Islet of Langerhans (tissue), 1 donor: ENCODE measurements at regions not wholly inside any gene's neighbourhood (a gene's known extent, or its start where the extent isn't known, plus 50 kb on each side); places are given as distances from the start of the nearest gene placed in this dataset.

ENCODE experiments used
- FAIRE-seq: peaks from one replicate; lab custom pipeline; 2011; peaks lifted over from hg19 to GRCh38; lab: Jason Lieb, UNC

DNA sequence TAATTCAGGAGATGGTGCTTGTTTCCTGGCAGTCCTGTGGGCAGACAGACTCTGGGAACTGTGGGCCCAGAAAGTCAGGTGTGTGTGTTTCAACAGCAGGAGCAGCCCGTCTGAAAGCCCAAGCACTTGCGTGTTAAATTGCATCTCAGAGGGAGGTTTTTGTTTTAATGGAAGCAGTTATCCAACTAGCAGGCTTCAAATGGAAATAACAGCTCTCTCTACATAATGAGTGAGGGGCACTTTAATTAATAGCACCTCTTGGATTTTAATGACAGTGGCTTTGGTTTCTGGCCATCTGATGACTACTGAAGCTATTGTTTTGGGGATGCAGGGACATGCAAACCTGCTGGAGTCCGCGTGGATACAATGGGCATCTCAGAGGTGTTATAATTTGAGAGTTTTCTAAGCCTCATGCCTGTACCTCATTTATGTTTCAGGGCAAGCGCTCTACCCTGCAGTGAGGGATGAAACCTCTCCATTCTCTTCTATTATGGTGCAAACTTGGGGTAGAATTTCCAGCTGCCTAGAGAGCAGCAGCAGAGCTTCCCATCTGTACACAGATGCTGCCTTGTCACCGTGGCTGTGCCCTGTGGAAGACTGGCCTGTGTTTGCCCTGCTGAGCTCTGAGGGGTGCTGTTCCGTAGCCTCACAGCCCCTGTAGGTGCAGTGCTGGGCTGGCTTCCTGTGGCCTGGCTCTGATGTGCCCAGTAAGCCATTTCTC is 206.6 kb upstream of the GPR26 start:
- no peak for FAIRE-seq

DNA sequence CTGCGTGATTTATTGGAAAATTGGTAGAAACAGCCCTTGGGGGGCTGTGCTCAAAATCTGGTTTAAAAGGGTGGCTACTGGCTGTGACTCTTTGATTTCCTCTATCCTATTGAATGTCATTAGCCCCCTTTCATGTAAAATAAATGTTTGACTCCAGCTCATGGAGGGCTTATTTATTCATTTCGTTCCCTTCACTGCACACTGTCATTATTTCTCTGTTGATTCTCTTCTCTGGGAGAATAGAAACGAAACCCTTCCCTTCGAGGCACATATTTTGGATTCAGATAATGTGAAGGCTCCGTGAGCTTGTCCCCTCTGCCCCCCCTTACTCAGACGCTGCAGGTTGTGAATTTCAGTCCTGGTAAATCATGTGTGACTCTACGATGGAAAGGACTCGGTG is 203.9 kb upstream of the GPR26 start:
- no peak for FAIRE-seq

DNA sequence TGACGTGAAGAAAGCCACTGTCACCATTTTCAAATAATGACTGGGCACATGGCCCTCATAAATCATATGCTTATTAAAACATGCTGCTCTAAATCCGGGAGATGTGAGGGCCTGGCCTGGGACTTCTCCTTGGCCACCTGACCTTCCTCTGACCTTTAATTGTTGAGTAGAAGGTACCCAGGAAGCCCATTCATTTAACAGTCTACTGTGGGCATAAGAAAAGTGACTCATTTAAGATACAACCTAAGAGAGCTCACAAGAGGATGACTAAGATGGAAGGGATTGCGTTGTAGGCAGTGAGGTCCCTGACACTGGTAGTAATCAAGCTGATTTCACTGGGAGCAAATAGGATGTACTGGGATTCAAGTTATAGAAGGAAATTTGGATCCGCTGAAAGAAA is 203.4 kb upstream of the GPR26 start:
- no peak for FAIRE-seq

DNA sequence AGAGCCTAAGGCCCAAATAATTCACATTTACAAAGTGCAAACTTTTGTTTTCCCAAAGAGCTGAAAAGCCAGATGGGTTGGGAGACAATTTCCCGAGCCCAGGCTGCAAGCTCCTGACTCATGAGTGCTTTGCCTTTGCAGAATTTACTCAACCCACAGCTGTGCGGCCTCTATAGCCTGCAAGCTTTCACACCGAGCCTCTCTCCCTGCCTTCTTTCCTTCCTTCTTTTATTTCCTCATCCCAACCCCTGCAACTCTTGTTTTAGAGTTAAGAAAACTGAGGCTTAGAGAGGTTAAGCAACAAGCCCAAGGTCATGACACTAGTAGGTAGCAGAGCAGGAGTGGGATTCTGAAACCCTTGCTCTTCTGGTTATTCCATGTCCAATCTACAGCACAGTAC is 203.0 kb upstream of the GPR26 start:
- no peak for FAIRE-seq

DNA sequence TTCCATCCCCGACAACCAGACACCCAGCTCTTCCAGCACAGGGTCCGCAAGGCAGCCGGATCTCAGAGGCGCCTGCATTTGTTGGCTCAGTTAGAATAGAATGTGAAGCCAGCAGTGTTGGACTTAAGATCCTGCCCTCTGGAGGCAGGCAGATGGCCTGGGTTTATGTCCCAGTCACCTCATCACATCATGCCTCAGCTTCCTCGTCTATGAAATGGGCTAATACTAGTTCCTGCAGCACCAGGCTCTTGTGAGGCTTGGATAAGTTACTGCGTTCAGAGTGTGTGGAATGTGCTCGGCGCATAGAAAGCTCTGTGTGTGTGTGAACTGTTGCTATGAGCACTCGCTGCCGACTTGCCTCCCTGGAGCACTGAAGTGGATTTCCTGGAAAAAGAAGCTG is 202.5 kb upstream of the GPR26 start:
- no peak for FAIRE-seq

DNA sequence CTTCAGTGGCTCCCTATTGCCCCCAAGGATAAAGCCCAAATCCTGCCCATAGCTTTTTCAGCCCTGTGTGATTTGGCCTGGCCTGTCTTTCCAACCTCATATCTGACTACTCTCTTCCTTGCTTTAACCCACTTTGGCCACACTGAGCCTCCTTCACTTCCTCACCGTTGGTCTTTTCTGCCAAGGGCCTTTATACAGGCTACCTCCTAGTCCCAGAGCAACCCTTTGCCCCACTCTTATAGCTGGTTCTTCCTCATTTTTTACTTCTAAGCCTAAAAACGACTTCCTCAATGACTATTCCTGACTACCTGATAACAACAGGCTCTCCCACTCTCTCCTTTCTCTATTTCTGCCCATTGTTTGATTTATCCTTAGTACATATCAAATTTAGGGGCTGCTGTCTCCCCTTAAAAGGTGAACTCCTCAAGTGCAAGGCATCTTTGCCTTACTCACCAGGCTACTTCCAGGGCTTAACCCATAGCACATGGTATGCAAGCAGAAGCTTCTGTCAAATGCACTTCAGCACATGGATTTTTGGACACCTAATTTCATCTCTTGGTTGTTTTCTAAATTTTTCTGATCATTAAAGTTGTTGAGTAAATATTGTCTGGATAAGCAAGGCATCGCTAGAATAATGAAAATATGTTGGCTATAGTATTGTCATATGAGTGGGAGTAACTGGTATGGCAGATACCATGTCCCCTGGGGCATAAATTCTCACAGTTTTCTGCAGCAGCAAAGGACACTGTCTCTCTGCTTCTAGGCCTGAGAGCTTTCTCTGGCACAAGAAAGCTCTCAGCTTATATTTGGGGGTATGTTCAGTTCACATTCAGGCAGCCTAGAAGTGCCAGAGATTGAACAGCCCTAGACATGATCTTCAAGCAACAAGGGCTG is 201.5 kb upstream of the GPR26 start:
- no peak for FAIRE-seq

DNA sequence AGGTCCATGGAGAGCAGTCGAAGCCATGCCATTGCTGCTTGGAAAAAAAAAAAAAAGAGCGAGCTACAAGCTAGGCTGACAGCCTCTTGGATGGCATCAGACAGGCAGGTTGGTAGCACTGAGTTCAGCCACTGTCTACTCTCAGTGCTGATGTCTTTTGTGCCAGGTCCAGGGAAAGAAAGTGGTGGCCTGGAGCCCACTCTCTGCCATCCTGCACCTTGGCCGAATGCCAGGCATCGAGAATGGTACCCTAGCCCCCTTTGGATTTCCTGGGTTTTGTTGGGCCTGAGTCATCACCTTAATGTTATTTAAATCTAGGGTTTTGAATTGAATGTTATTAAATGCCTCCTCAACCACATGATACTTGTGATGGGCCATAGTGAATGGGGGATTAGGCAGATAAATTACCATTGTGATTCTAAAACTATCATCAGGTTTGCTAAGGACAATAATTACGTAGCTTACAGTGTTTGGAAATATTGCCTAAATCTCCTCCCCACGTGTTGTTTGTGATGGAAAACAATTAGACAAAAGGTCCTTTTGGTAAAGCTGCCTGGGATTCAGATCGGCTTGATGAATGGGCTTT is 195.7 kb upstream of the GPR26 start:
- no peak for FAIRE-seq

DNA sequence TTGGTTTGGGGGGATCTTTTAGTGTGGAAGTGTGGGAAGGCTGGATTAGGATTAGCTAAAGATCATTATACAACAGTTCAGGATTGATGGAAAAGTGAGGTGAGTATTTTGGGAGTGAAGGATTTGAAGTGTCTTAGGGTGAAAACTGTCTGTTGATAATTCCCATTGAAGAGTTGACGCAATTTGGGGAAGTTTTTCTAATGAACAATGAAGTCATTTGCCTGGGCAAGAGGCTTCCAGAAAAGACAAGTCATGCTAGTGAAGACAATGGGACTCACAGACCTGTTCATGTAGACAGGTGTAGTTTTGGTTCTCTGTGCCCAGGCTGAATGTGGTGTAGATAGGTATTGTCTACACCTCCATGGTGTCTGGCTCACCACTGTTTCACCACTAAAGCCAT is 194.3 kb upstream of the GPR26 start:
- FAIRE-seq, result no peak

DNA sequence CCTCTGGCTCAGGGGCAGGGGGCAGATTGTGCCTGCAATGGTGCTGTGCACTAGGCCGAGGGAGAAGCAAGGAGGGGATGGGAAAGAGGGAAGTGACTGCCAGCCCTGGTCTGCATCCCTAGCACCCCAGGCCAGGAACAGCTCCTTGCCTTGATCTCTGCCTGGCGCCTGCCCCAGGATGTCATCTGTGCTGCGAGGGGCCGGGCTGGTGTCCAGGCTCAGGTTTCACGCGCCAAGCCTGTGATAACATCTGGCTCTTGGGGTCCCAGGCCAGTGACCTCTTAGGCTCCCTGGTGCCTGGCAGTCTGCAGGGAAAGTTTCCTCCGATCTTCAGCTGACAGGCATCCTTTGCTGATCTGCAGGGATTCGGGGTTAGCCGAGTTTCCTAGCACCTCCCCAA is 193.5 kb upstream of the GPR26 start:
- no peak for FAIRE-seq

DNA sequence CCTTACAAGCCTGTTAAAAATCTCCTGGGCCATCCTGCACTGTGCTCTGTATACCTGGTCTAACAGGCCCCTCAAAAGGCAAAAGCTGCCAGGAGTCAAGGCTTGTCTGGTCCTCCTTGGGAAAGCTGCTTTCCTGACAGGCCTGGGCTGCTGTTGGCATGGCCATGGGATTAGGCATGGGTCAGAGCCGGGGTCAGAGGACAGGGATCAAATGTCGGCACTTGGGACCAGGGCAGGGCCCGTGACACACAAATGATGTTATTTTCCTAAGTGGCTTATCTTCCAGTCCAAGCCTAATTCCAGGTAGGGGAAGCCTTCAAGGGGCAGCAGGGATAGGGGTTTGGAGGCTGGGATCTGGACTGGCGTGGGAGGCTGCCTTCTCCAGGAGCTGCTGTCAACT is 191.5 kb upstream of the GPR26 start:
- FAIRE-seq, result no peak

DNA sequence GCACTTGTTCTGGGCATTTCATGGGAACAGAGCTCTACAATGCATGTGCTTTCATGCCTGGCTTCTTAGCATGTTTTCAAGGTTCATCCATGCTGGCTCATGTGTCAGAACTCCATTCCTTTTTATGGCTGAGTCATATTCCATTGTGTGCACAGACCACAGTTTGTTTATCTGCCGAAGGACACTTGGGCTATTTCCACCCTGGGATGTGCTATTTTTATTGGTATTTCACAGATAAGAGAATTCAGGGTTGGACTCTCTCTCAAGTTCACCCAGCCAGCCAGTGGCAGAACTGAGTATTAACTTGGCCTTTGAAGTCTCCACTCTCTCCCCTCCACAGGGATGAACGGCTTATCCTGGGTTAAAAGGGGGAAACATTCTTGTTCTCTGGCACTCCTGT is 190.7 kb upstream of the GPR26 start:
- no peak for FAIRE-seq

DNA sequence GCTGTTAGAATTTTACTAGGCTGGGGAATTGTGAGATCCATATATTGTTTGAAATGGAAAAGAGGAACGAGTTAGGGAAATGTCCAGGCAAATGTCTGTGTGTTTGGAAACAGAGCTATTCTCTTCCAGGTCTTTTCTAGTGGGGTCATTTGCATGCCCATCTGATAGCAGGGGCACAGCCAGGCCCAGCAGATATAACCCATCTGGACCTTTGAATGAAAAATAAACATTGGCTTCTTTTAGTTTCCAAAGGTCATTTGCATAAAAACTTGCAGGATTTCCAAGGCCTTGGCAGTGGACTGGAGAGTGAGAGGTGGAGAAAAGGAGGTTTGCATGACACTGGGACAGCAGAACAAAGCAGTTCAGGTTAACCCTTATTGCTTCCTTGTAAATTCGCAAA is 188.0 kb upstream of the GPR26 start:
- no peak for FAIRE-seq

DNA sequence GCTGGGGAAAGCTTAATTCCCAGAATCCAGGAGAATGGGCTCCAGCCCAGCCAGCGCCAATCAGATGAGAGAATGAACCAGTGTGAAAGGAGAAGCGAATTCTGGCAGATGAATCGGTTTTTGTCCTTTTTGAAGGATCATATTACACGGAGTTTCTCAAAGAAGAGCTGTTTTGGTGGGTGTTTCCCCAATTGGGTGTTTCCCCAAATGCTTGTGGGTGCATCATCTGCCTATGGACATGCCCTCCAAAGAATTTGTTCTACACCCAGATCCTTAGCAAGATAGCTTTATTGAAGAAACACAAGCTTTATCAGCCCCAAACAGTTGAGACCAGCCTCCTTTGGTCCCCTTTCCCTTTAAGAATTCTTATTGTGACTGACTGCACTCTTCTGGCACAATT is 186.5 kb upstream of the GPR26 start:
- no peak for FAIRE-seq

DNA sequence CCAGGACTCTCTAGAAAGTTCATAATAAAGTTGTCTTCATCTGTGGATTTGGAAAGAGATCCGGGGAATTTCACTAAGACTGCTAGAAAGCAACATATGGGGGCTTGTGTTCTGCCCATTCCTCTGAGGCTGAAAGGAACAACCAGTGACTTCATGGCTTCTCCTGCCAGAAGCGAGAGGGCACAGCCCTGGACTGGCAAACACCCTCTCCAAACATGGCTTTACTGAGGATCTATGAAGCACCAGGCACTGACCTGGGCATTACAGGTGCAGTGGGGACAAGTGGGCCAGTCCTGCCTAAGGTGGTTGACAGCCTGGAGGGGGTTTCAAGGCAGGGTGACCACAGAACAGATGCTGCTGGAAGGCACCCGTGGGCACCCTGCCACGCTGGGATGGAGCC is 185.8 kb upstream of the GPR26 start:
- no peak for FAIRE-seq

DNA sequence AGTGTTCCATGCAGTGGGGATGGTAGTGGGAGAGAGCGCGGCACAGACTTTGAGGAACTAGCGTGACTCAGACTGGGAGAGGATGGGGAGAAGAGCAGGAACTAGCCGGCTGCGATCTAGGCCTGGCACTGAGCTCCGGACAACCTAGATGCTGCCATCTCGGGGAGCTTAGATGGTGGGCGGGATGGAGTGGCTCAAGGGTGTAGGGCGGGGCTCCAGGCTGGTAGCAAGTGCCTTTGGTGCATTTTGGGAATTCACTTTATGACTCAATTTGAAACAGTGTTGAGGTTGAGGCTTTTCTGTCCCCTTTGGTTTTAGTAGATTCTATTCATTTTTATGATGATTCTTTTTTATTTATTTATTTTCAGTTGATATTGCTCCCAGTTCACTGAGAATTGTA is 185.3 kb upstream of the GPR26 start:
- no peak for FAIRE-seq

DNA sequence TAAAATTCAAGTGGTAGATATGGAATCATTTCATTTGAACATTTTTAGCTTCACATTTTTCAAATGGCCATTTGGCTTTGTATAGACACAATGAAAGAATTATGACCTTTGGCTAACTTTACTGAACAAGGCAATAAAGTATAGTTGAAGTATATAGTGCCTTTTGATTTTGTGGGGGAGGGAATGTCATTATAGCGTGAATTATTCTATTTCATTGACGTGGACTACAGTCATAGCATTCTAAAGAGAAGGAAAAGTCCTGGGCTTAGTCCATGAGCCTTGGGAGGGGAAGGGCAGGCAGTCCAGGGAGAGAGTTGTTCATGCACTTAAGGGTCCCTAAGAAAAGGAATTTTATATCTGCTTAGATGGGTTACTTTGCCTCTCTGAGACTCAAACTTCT is 181.4 kb upstream of the GPR26 start:
- no peak for FAIRE-seq

DNA sequence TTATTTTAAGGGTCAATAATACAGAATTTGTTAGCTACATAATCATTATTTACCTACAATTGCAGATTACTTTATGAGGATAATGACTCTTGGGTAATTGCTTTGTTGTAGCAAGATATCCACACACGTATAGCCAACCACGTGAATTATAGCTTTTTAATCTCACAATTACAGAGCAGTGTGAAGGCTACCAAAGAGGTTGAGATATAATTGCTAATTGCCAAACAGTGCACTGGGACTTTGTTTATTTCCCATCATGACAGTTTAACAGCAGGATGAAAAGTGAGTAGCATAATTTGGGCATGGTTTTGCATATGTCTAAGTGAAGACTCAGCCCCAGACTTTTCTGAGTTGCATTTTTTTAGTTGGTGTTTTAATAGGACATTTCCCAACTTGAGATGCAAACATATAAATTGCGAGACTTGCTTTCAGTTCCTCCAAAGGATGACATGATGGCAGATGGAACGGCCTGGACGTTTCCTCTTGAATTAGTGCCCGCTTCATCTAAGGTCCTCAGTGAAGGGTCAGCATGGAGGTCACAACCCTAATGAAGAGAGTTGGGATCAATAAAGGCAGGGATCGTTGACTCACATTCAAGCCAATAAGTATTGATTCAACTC is 180.7 kb upstream of the GPR26 start:
- FAIRE-seq, result no peak

DNA sequence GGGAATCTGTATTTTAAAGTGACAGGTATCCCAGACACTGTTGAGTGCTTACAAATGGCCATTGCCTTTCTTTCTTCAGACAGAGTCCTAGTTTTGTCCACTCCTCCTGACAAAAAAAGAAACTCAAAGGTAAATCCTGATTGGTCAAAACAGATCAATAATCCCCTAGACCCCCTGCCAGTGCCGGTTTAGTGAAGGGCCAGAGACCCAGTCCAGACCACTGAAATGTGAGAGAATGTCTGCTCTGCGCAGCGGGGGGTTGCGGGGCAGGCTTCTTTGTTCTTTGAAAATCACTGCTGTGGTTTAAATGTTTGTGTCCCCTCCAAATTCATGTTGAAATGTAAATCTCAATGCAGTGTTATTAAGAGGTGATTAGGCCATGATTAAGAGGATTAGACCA is 177.7 kb upstream of the GPR26 start:
- no peak for FAIRE-seq

DNA sequence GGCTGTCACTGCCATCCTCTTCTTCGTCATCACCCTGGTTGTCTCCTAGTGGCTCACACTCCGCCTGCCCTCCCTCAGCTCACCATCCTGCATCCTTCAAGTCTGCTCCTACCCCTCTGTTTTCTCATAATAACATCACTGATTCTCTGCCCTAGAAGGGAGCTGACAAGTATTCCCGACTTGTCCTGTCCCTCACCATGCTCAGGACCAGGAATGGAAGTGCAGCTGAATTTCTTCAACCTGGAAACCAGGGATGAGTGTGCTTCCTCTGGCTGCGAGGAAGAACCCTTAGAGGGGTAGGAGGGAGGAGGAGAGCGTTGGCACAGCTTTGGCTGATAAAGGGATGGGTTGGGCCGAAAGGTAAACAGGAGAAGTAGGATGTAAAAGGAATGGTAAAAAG is 174.8 kb upstream of the GPR26 start:
- no peak for FAIRE-seq

DNA sequence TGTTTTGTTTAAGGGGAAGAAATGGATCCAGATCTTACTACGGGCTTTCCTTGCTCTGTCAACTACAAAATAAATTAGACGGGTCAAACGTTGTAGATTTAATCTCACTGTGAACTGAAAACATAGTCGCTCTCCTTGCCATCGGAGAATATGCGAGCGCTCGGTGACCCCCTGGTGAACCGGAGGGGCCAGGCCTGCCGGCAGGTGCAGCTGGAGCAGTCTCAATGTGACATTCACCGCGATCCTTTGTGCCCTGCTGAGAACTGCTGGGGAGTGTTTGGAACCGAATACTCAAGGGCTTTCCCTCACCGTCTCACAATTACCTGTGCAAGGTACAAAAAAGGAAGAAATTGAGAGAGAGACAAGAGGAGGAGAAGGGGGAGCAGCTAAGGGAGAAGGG is 174.1 kb upstream of the GPR26 start:
- FAIRE-seq, result no peak

DNA sequence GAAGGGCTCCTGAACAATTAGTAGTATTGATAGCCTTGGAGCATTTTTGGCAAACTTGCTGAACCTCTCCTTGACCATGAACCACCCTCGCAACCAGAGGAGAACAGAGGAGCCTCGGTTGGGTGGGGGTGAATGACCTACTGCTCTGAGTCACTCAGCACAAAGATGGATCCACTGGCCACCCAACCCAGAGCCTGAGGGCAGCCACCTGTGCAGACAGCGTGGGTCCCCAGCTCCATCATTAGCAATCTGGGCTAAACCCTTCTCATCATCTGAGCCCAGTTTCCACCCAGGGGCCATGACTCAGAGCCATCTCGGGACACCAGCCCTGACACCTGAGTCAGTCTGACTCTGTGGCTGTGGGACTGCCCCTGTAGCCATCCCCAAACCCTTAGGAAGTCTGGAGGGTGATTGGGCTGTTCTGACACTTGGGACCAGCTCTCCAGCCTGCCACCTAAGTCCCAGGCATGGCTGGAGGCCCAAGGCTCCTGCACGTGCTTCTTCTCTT is 171.8 kb upstream of the GPR26 start:
- no peak for FAIRE-seq

DNA sequence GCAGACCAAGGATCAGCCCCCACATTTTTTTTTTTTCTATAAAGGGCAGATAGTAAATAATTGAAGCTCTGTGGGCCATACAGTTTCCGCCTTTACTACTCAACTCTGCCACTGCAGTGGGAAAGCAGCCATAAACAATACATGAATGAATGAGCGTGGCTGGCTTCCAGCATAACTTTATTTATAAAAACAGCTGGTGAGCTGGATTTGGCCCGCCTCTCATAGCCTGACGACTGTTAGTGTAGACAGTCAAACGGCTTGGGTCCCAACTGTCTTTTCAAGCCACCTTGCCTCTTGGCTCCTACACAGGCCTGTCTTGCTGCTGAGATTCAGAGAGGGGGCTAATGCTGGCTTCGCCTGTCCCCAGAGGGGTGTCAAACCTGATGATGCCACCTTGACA is 169.8 kb upstream of the GPR26 start:
- FAIRE-seq, result no peak
